Adipose tissue (tissue), 3 donors: ENCODE measurements at regions not wholly inside any gene's neighbourhood (a gene's known extent, or its start where the extent isn't known, plus 50 kb on each side); places are given as distances from the start of the nearest gene placed in this dataset.
"Not testable (repeated sequence)": the region's sequence is repeated elsewhere in the genome, so short reads cannot be mapped to it uniquely, and the experiment has no call there.

ENCODE experiments used
- H3K27ac ChIP-seq: one replicate; pipeline ENCODE4 v1.5.1; 2013; ENCODE audit warnings: low read depth, low read length
- WGBS, 3 donors: extraction: QIAGEN DNeasy Blood & Tissue Kit; methylation state at CpG; one replicate each; pipeline ENCODE4 v1.1.7; 2013; 5-methylcytosine and 5-hydroxymethylcytosine counted together
- donor health status: healthy with polysubstance abuse.
- donor health status: Bipolar disorder and iron deficiency.
- donor health status: healthy.

- 78 to 90% (median 87%) methylated on average over 3 of the region's 3 CpGs for WGBS, 3 donors
- H3K27ac ChIP-seq, result not testable (repeated sequence)
Observed at GRCh38 chr15:69774258-69774657, 321.6 kb downstream of the RPLP1 start.

- 95 to 100% (median 100%) methylated on average over 2 of the region's 2 CpGs for WGBS, 3 donors
- not testable (repeated sequence) for H3K27ac ChIP-seq
Observed at GRCh38 chr15:69774711-69775110, 322.1 kb downstream of the RPLP1 start.

DNA sequence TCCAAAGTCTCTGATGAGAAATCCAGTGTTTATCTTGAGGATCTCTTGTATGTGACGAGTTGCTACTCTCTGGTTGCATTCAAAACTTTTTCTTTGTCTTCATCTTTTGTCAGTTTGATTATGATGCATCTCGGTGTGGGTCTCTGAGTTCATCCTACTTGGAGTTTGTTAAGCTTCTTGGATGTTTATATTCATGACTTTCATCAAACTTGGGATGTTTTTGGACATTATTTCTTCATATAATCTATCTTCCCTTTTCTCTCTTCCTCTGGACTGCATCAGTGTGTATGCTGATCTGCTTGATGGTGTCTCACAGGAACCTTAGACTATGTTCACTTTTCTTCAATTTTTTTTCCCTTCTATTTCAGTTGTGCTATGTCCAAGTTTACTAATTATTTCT, 320.4 kb downstream of the TLE3 start:
- H3K27ac ChIP-seq, result no peak overlapping the region
- 83 to 89% (median 84%) methylated on average over 2 of the region's 2 CpGs for WGBS, 3 donors

- no peak overlapping the region for H3K27ac ChIP-seq
- 61 to 66% (median 64%) methylated on average over 6 of the region's 6 CpGs for WGBS, 3 donors
Observed at GRCh38 chr15:69780374-69780773, 317.3 kb downstream of the TLE3 start.

DNA sequence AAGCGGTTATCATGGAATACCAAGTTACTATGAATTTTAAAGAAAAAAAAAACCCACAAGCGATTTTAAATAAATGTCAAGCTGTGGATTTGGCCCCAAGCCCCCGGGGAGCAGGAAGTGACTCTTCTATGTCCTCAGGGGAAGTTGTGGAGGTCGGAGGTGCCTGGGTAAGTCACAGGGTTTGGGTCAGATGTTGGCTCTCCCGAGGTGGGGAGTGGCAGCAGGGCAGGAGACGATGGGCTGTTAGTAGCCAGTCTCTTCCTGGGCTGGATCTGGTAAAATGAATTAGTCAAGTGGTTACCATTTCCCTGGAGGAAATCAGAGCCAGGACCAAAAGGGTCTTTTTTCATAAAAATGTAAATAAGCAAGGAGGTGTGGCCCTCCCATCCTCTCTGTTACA, 316.7 kb downstream of the TLE3 start:
- H3K27ac ChIP-seq, result no peak overlapping the region
- 40 to 66% (median 46%) methylated on average over 6 of the region's 6 CpGs for WGBS, 3 donors

DNA sequence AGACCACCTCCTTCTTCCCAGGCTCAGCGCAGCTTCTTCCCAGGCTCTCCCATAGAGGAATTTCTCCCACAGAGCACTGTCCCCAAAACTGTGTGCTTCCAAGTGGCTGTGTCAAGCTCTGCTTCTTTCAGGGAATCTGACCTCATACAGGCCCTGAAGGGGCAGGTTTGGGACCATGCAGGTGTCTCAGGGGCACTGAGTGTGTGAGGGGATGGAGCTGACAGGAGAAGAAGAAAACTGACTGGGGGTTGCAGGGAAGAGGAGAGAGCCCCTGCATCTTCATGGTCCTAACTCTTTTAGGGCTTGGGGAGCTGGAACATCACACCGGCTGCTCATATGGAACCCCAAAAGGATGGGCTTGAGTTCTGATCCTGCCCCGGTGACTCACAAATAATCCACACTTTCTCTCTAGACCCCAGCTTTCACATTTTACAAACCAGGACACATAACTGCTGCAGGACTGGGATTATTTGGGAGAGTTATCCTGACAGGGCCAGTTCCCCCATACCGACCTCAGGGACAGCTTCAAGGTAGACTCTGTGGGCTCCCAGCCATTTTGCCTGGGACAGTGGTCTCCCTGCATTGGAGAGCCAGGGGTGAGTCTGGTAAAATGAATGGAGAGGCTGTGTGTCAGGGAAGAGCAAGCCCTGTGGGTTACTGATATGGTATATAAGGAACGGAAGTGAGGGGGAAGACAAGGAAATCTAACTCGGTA, 316.1 kb downstream of the TLE3 start:
- 70 to 84% (median 76%) methylated on average over 6 of the region's 6 CpGs for WGBS, 3 donors
- H3K27ac ChIP-seq, result no peak overlapping the region

DNA sequence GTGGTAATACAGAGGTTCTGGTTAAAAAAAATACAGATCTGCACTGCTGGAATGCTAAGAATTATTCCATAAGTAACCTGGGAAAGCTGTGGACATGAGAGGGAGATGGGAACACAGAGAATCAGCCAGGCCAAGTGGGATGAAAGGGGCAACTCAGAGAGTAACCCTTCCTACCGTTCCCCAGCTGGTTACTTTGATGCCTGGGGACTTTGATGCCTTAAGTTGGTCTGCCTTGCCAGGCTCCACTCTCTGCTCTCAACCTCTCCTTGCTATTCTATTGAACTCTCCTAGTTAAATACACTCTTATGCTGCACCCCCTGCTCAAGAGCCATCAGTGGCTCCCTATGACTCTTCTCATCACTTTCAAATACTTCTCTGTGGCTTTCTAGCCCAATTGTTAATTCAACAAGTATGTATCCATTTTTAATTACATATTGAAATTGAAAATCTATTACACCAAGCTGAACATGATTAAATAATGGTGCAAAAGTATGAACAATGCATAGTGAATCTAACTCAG, 315.5 kb downstream of the TLE3 start:
- H3K27ac ChIP-seq, result no peak overlapping the region
- WGBS, 3 donors, result 71 to 82% (median 80%) methylated on average over 1 of the region's 1 CpG

DNA sequence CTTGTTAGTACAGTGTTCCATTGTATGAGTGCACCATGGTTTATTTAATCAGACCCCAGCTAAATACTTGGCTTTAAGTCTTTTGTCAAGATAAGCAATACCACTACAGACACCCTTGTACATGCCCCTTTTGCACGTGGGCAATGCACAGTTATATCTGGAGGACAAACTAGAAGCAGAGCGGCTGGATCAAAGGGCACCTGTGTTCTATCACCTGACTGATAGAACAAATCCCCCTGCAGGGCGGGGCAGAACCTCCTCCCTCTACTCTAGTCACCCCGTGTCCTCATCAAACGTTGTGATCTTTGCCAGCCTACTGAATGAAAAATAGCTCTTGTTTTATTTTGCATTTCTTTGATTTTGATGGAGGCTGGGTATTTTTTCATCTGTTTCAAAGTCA, 314.9 kb downstream of the TLE3 start:
- WGBS, 3 donors, result 21 to 61% (median 59%) methylated on average over 5 of the region's 5 CpGs
- H3K27ac ChIP-seq, result no peak overlapping the region

DNA sequence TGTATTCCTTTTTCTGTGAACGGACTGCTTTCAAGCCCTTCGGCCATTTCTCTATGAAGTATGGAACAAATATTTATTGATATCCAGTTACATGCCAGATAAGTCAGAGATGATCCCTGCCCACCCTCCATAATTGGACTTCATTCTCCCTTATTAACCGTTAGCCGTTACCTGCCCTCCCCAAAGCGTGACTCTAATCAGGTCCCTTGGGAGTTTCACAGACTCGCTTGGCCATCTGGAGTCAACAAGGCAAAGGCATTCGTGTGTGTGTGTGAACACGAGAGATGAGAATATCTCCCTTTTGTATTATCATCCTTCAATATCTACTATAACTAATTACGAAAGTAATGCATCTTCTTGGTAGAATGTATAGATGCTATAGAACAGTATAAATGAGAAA, 314.5 kb downstream of the TLE3 start:
- no peak overlapping the region for H3K27ac ChIP-seq
- 50 to 84% (median 74%) methylated on average over 9 of the region's 9 CpGs for WGBS, 3 donors

GRCh38 chr15:69784798-69785566, 312.7 kb downstream of the TLE3 start:
- WGBS, 3 donors, result 72 to 94% (median 74%) methylated on average over 5 of the region's 5 CpGs

DNA sequence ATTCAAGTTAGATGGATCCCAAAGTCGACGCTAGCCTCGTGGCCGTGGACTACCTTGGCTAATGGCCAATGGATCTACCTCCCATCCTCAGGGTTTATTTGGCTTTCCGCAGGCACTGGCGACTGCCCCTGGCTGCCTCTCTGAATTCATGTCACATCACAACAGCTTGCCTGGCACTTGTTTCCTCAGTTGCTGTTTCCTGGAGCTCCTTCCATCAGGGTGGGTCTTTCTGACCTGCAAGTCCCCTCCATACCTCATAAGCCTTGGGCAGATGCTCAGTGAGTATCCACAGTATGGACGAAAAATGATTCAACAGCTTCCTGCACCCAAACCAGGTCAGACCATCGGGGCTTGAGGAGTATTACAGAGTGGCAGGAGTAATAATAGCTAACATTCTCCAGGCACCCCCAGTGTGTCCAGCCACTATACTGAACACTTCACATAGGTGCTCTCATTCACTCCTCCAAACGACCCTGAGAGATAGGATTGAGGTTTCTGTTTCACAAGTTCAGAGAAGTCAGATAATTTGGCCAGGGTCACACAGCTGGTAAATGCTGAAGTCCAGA, 311.5 kb downstream of the TLE3 start:
- no peak overlapping the region for H3K27ac ChIP-seq
- 79 to 91% (median 88%) methylated on average over 9 of the region's 9 CpGs for WGBS, 3 donors

More at GRCh38 chr15:69784798-69785566, 312.7 kb downstream of the TLE3 start:
- H3K27ac ChIP-seq, result no peak overlapping the region

DNA sequence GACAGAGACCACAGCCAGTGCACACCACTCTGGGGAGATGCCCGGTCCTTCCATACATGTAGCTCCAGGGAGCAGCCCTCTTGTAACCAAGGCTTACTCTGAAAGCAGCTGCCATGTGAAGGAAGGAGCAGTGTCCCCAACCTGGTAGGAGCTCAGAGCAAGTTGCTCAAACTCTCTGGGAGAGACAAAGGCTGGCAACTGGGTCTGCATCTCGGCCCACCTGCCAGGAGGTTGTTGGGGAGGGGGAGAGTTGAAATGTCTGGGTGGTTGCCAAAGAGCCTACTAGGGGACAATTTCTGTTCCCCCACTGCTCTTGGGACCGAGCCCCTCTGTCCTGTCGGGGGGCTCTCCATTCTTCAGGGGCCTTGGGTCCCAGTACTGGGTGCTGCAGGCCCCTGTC, 309.9 kb downstream of the TLE3 start:
- H3K27ac ChIP-seq, result no peak overlapping the region
- 92 to 96% (median 93%) methylated on average over 4 of the region's 4 CpGs for WGBS, 3 donors

DNA sequence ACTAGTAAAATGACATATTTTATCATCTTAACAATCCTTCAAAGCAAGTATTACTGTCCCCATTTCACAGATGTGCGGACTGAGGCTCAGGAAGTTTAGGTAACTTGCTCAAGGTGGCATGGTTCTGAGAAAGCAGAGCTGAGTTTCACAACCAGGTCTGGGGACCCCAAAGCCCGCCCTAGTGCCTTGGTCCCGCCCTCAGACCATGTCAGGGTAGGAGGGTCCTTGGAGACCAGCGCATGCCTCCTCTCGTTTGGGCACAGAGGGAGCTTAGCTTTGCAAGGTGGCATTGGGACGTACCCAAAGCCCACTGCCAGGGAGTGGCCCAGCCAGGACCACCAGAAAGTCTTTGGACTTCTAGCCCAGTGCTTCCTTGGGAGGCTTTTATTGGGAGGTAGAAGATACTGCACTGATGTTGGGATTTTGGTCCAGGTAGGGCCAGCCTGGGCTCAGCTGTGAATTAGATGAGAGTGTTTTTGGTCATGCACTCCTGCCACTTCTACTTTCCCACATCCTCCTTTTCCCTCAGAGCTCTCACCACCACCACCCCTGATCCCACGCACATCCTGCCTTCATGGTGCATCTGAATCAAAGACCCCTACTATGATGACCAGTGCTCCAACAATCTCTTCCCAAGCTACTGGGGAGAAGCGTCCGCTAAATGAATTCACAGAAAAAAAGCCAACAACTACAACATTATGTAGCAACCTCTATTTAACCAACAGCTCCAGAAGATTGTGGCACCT, 307.9 kb downstream of the TLE3 start:
- no peak overlapping the region for H3K27ac ChIP-seq
- WGBS, 3 donors, result 87 to 92% (median 90%) methylated on average over 9 of the region's 9 CpGs

- H3K27ac ChIP-seq, result no peak overlapping the region
- 90 to 93% (median 92%) methylated on average over 12 of the region's 12 CpGs for WGBS, 3 donors
Observed at GRCh38 chr15:69790632-69791031, 307.1 kb downstream of the TLE3 start.

DNA sequence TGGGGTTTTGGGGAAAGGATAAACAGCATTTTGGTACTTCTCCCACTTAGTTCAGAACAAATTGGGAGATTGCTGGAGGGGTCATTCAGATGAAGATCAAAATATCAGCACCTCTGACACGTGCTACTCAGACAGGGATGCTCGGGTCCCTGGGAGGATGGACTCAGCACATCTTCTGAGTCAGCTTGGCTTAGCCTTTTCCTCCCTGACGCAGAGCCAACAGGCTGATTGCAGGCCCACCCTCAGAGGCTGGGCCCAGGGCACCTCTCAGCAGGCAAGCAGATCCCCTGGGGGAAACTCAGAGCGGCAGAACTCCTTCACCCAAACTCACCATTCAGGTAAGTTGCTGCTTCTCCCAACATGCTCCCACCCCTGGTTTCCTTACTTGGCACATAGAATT, 304.9 kb downstream of the TLE3 start:
- H3K27ac ChIP-seq, result no peak overlapping the region
- 89 to 92% (median 91%) methylated on average over 4 of the region's 4 CpGs for WGBS, 3 donors

- no peak overlapping the region for H3K27ac ChIP-seq
Observed at GRCh38 chr15:69793431-69793780, 304.3 kb downstream of the TLE3 start.

GRCh38 chr15:69793781-69794451, 303.8 kb downstream of the TLE3 start:
- WGBS, 3 donors, result 64 to 76% (median 76%) methylated on average over 9 of the region's 9 CpGs
- H3K27ac ChIP-seq, result no peak overlapping the region

More at GRCh38 chr15:69793431-69793780, 304.3 kb downstream of the TLE3 start:
- 84 to 87% (median 86%) methylated on average over 9 of the region's 9 CpGs for WGBS, 3 donors
